Kidney tubule cell (primary cell): ENCODE measurements at regions not wholly inside any gene's neighbourhood (a gene's known extent, or its start where the extent isn't known, plus 50 kb on each side); places are given as distances from the start of the nearest gene placed in this dataset.
"Not testable (repeated sequence)": the region's sequence is repeated elsewhere in the genome, so short reads cannot be mapped to it uniquely, and the experiment has no call there.

Experiments used
- DNase-seq: peaks from one replicate; pipeline ENCODE4 v3.0.0-alpha.2; 2018; ENCODE audit warnings: low spot score

GRCh38 chr15:26125664-26126063 lies 262.5 kb upstream of the ATP10A start:
- DNase-seq = no peak

GRCh38 chr15:26119322-26119721 lies 256.2 kb upstream of the ATP10A start:
- no peak for DNase-seq

GRCh38 chr15:26115229-26115943 lies 252.3 kb upstream of the ATP10A start:
- no peak for DNase-seq

- not testable (repeated sequence) for DNase-seq
These were observed 251.0 kb upstream of the ATP10A start for GRCh38 chr15:26114128-26114527.

GRCh38 chr15:26113296-26113695 lies 250.2 kb upstream of the ATP10A start:
- no peak for DNase-seq

- DNase-seq = no peak
These were observed 246.1 kb upstream of the ATP10A start for GRCh38 chr15:26109203-26109602.

GRCh38 chr15:26106556-26106955 lies 243.4 kb upstream of the ATP10A start:
- DNase-seq = no peak

- DNase-seq = peak; percentile 58
These were observed 239.9 kb upstream of the ATP10A start for GRCh38 chr15:26103002-26103404.

GRCh38 chr15:26102365-26102764 lies 239.2 kb upstream of the ATP10A start:
- DNase-seq = no peak

GRCh38 chr15:26101443-26101842 lies 238.3 kb upstream of the ATP10A start:
- DNase-seq = no peak

- DNase-seq = no peak
These were observed 235.7 kb upstream of the ATP10A start for GRCh38 chr15:26098801-26099200.

- DNase-seq = no peak
These were observed 234.1 kb upstream of the ATP10A start for GRCh38 chr15:26097216-26097615.

- DNase-seq = no peak
These were observed 233.5 kb upstream of the ATP10A start for GRCh38 chr15:26096581-26096980.

- no peak for DNase-seq
These were observed 232.7 kb upstream of the ATP10A start for GRCh38 chr15:26095710-26096330.

GRCh38 chr15:26091184-26091583 lies 228.1 kb upstream of the ATP10A start:
- DNase-seq = no peak

- no peak for DNase-seq
These were observed 224.8 kb upstream of the ATP10A start for GRCh38 chr15:26087881-26088280.

GRCh38 chr15:26087395-26087794 lies 224.3 kb upstream of the ATP10A start:
- peak; percentile 58 for DNase-seq

- DNase-seq = no peak
These were observed 221.6 kb upstream of the ATP10A start for GRCh38 chr15:26084771-26085170.

- DNase-seq = no peak
These were observed 220.8 kb upstream of the ATP10A start for GRCh38 chr15:26083896-26084295.

GRCh38 chr15:26083457-26083856 lies 220.3 kb upstream of the ATP10A start:
- DNase-seq = no peak

GRCh38 chr15:26082221-26083109 lies 219.3 kb upstream of the ATP10A start:
- DNase-seq = peak; percentile 97

- DNase-seq = no peak
These were observed 218.7 kb upstream of the ATP10A start for GRCh38 chr15:26081758-26082220.

- no peak for DNase-seq
These were observed 212.6 kb upstream of the ATP10A start for GRCh38 chr15:26075770-26076169.
